ENCODE measurements at regions not wholly inside any gene's neighbourhood (a gene's known extent, or its start where the extent isn't known, plus 50 kb on each side); places are given as distances from the start of the nearest gene placed in this dataset.

DNA sequence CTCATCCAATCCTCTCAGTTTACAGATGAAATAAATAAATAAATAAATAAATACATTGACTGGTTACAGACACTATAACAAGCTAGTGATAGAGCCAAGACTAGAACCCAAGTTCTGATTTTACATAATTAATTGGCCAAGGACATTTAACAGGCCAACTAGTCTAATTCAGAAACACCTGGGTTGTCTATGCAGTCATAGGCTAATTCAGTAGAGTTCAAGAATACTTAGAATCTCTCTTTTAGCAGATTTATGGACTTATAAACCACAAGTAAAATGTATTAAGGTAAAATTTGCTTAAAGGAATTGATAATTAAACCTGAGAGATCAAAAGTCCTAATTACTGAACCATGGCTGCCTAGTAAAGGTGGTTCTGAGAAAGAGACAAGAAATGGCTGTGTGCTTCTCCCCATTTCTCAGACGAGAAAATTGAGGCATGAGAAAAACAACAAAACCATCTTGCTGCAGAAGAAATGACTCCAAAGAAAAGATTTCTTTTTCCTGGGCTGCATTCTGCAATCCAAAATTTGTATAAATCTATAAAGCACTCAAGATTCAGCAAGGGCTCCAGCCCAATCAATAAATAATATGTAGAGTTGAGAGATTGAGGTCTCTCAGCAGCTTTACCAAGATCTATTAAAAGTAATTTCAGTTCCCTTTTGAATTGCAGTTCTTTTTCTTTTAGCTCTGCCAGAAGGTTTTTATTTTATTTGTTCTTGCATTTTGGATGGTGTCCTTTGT is 98.3 kb downstream of the DUSP10 start:
- H3K4me3 Mint-ChIP-seq = no peak overlapping the region
- WGBS (ENCODE audit: insufficient coverage) = no CpG with 5 or more reads among the region's 1 CpG
- H4K20me1 ChIP-seq (ENCODE audit: insufficient read depth, low read length) = no peaks in the 10 kb centered on the region
- H2AFZ ChIP-seq (ENCODE audit: insufficient read depth, low read depth, low read length, poor library complexity, severe bottlenecking) = no peak overlapping the region
- H3K27ac Mint-ChIP-seq = no peak overlapping the region
- no peak for DNase-seq
- H3K9me3 Mint-ChIP-seq = peaks cover 0 to 2% (median 0%) of the 10 kb centered on the region in 7 donors
- TF ChIP-seq, protein P1, sequence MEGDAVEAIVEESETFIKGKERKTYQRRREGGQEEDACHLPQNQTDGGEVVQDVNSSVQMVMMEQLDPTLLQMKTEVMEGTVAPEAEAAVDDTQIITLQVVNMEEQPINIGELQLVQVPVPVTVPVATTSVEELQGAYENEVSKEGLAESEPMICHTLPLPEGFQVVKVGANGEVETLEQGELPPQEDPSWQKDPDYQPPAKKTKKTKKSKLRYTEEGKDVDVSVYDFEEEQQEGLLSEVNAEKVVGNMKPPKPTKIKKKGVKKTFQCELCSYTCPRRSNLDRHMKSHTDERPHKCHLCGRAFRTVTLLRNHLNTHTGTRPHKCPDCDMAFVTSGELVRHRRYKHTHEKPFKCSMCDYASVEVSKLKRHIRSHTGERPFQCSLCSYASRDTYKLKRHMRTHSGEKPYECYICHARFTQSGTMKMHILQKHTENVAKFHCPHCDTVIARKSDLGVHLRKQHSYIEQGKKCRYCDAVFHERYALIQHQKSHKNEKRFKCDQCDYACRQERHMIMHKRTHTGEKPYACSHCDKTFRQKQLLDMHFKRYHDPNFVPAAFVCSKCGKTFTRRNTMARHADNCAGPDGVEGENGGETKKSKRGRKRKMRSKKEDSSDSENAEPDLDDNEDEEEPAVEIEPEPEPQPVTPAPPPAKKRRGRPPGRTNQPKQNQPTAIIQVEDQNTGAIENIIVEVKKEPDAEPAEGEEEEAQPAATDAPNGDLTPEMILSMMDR (IDR thresholded peaks at IDR 0.05) = no peak
- H3K9ac ChIP-seq (ENCODE audit: insufficient read depth, low read length, poor library complexity, severe bottlenecking) = no peak overlapping the region
- no peaks in the 10 kb centered on the region for H3K27me3 ChIP-seq (ENCODE audit: control insufficient read depth in 2 of 2, insufficient read depth in 2 of 2, low read length in 2 of 2)
- H3K27me3 Mint-ChIP-seq (ENCODE audit: low read depth in 3 of 3) = peaks cover 0 to 2% (median 0%) of the 10 kb centered on the region in 3 donors
- peaks cover 5% of the 10 kb centered on the region for H3K4me1 Mint-ChIP-seq
- no peak overlapping the region for H3K4me3 ChIP-seq (replicated peaks in 1 of 3; ENCODE audit: low read depth in 2 of 3, low read length in 3 of 3)
- no peaks in the 10 kb centered on the region for H3K79me2 ChIP-seq (ENCODE audit: insufficient read depth, low read length)
- no peaks in the 10 kb centered on the region for H3K9me3 ChIP-seq (replicated peaks in 1 of 2; ENCODE audit: control insufficient read depth in 1 of 2, insufficient read depth in 1 of 2, low read length in 2 of 2)
- no peaks in the 10 kb centered on the region for H3K36me3 Mint-ChIP-seq
- no peaks in the 10 kb centered on the region for H3K36me3 ChIP-seq (replicated peaks in 1 of 2; ENCODE audit: control insufficient read depth in 1 of 2, insufficient read depth in 2 of 2, low read length in 2 of 2)
- no peaks in the 10 kb centered on the region for H3K4me1 ChIP-seq (ENCODE audit: control insufficient read depth in 1 of 2, insufficient read depth in 2 of 2, low read length in 2 of 2)
- intact Hi-C loops (cut with micrococcal nuclease) = no loop called here
- H3K27ac ChIP-seq (ENCODE audit: low read depth in 1 of 2, low read length in 2 of 2) = no peak overlapping the region
- H3K4me2 ChIP-seq (replicated peaks; ENCODE audit: extremely low read depth, low read length, poor library complexity, severe bottlenecking) = no peak overlapping the region

DNA sequence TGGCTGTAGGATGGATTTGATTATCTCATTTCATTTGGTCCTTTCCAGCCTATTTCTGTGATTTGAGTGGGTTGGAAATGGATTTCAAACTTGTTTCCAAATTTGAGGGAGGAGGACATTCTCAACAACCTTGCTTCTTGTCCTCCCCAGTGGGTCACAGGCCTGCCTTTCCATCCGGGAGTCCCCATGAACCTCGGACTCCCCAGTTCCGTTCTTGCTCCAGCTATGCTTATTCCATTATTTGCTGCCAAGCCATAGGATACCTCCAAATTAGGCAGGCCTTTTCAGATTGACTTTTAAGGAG is 97.8 kb downstream of the DUSP10 start:
- no peaks in the 10 kb centered on the region for H3K9me3 ChIP-seq (replicated peaks in 1 of 2; ENCODE audit: control insufficient read depth in 1 of 2, insufficient read depth in 1 of 2, low read length in 2 of 2)
- Mint-ChIP-seq H3K4me3 (no peak overlapping the region), H3K9me3 (peaks cover 0 to 2% (median 0%) of the 10 kb centered on the region in 7 donors), H3K36me3 (no peaks in the 10 kb centered on the region), H3K27me3 (ENCODE audit: low read depth in 3 of 3) (peaks cover 0 to 2% (median 0%) of the 10 kb centered on the region in 3 donors), H3K4me1 (peaks cover 5% of the 10 kb centered on the region), H3K27ac (no peak overlapping the region)
- H3K9ac ChIP-seq (ENCODE audit: insufficient read depth, low read length, poor library complexity, severe bottlenecking) = no peak overlapping the region
- intact Hi-C loops (cut with micrococcal nuclease) = no loop called here
- H3K4me1 ChIP-seq (ENCODE audit: control insufficient read depth in 1 of 2, insufficient read depth in 2 of 2, low read length in 2 of 2) = no peaks in the 10 kb centered on the region
- TF ChIP-seq, protein P1 (IDR thresholded peaks at IDR 0.05) = no peak
- no peak overlapping the region for H3K4me3 ChIP-seq (replicated peaks in 1 of 3; ENCODE audit: low read depth in 2 of 3, low read length in 3 of 3)
- no peaks in the 10 kb centered on the region for H3K79me2 ChIP-seq (ENCODE audit: insufficient read depth, low read length)
- H3K36me3 ChIP-seq (replicated peaks in 1 of 2; ENCODE audit: control insufficient read depth in 1 of 2, insufficient read depth in 2 of 2, low read length in 2 of 2) = no peaks in the 10 kb centered on the region
- 83% methylated on average over 3 of the region's 3 CpGs for WGBS (ENCODE audit: insufficient coverage)
- H3K27ac ChIP-seq (ENCODE audit: low read depth in 1 of 2, low read length in 2 of 2) = no peak overlapping the region
- no peaks in the 10 kb centered on the region for H4K20me1 ChIP-seq (ENCODE audit: insufficient read depth, low read length)
- H2AFZ ChIP-seq (ENCODE audit: insufficient read depth, low read depth, low read length, poor library complexity, severe bottlenecking) = no peak overlapping the region
- no peak for DNase-seq
- no peaks in the 10 kb centered on the region for H3K27me3 ChIP-seq (ENCODE audit: control insufficient read depth in 2 of 2, insufficient read depth in 2 of 2, low read length in 2 of 2)
- no peak overlapping the region for H3K4me2 ChIP-seq (replicated peaks; ENCODE audit: extremely low read depth, low read length, poor library complexity, severe bottlenecking)

Data from CD14-positive monocyte (primary cell).